ENCODE measurements at regions not wholly inside any gene's neighbourhood (a gene's known extent, or its start where the extent isn't known, plus 50 kb on each side); places are given as distances from the start of the nearest gene placed in this dataset.

- TF ChIP-seq CTCF (IDR thresholded peaks at IDR 0.05) (no peak), POLR2A (IDR thresholded peaks at IDR 0.05) (no peak)
Observed at GRCh38 chr6:134636186-134636799, 313.6 kb downstream of the ALDH8A1 start.

All from suprapubic skin (tissue), 3 donors.